ENCODE measurements at regions not wholly inside any gene's neighbourhood (a gene's known extent, or its start where the extent isn't known, plus 50 kb on each side); places are given as distances from the start of the nearest gene placed in this dataset.
"Not testable (repeated sequence)": the region's sequence is repeated elsewhere in the genome, so short reads cannot be mapped to it uniquely, and the experiment has no call there.

GRCh38 chr18:27377251-27377650 is 192.1 kb upstream of the CHST9 start:
- DNase-seq (ENCODE audit: low spot score) = no peak

GRCh38 chr18:27372386-27372785 is 187.3 kb upstream of the CHST9 start:
- DNase-seq (ENCODE audit: low spot score) = no peak

- no peak for DNase-seq (ENCODE audit: low spot score)
Measured at GRCh38 chr18:27366665-27367064, 181.6 kb upstream of the CHST9 start.

- no peak for DNase-seq (ENCODE audit: low spot score)
Measured at GRCh38 chr18:27366151-27366550, 181.0 kb upstream of the CHST9 start.

GRCh38 chr18:27363872-27364271 is 178.8 kb upstream of the CHST9 start:
- no peak for DNase-seq (ENCODE audit: low spot score)

GRCh38 chr18:27361477-27361876 is 176.4 kb upstream of the CHST9 start:
- no peak for DNase-seq (ENCODE audit: low spot score)

GRCh38 chr18:27355308-27355707 is 170.2 kb upstream of the CHST9 start:
- no peak for DNase-seq (ENCODE audit: low spot score)

GRCh38 chr18:27353273-27353672 is 168.2 kb upstream of the CHST9 start:
- no peak for DNase-seq (ENCODE audit: low spot score)

GRCh38 chr18:27349284-27349882 is 164.3 kb upstream of the CHST9 start:
- DNase-seq (ENCODE audit: low spot score) = no peak

- no peak for DNase-seq (ENCODE audit: low spot score)
Measured at GRCh38 chr18:27331606-27332005, 146.5 kb upstream of the CHST9 start.

- no peak for DNase-seq (ENCODE audit: low spot score)
Measured at GRCh38 chr18:27314996-27315395, 129.9 kb upstream of the CHST9 start.

- no peak for DNase-seq (ENCODE audit: low spot score)
Measured at GRCh38 chr18:27313678-27314077, 128.6 kb upstream of the CHST9 start.

GRCh38 chr18:27312853-27313252 is 127.7 kb upstream of the CHST9 start:
- DNase-seq (ENCODE audit: low spot score) = no peak

GRCh38 chr18:27312153-27312552 is 127.0 kb upstream of the CHST9 start:
- no peak for DNase-seq (ENCODE audit: low spot score)

GRCh38 chr18:27311114-27311513 is 126.0 kb upstream of the CHST9 start:
- no peak for DNase-seq (ENCODE audit: low spot score)

- DNase-seq (ENCODE audit: low spot score) = no peak
Measured at GRCh38 chr18:27301615-27302378, 116.7 kb upstream of the CHST9 start.

GRCh38 chr18:27298214-27298804 is 113.2 kb upstream of the CHST9 start:
- no peak for DNase-seq (ENCODE audit: low spot score)

- DNase-seq (ENCODE audit: low spot score) = not testable (repeated sequence)
Measured at GRCh38 chr18:27285973-27286562, 101.0 kb upstream of the CHST9 start.

GRCh38 chr18:27278131-27278530 is 93.0 kb upstream of the CHST9 start:
- DNase-seq (ENCODE audit: low spot score) = no peak

GRCh38 chr18:27277554-27277953 is 92.4 kb upstream of the CHST9 start:
- no peak for DNase-seq (ENCODE audit: low spot score)

GRCh38 chr18:27276886-27277285 is 91.8 kb upstream of the CHST9 start:
- no peak for DNase-seq (ENCODE audit: low spot score)

- DNase-seq (ENCODE audit: low spot score) = no peak
Measured at GRCh38 chr18:27276479-27276878, 91.4 kb upstream of the CHST9 start.

- DNase-seq (ENCODE audit: low spot score) = no peak
Measured at GRCh38 chr18:27274901-27275300, 89.8 kb upstream of the CHST9 start.

Measured in CD4-positive, alpha-beta T cell treated with Interleukin-15 for 4 hours (primary cell).